Coronary artery (tissue), 2 donors: ENCODE measurements at regions not wholly inside any gene's neighbourhood (a gene's known extent, or its start where the extent isn't known, plus 50 kb on each side); places are given as distances from the start of the nearest gene placed in this dataset.

Experiments used
- DNase-seq: peaks from one replicate; pipeline ENCODE4 v3.0.0-alpha.2; 2017; ENCODE audit warnings: low spot score
- H3K27ac ChIP-seq, 2 donors: fragments of 200-600 bp; sonication (generic); one replicate each; pipeline ENCODE4 v1.5.1; 2016 to 2019
- H3K4me3 ChIP-seq: fragments of 200-600 bp; sonication (generic); 2 replicates; pipeline ENCODE4 v1.5.1; 2016; ENCODE audit warnings: mild to moderate bottlenecking, moderate library complexity
- TF ChIP-seq, protein P1 (sequence below): fragments of 200-600 bp; sonication (generic); IDR thresholded peaks from one replicate; pipeline ENCODE4 v1.5.1; 2019; ENCODE audit warnings: antibody characterized with exemption

- DNase-seq, result no peak
- TF ChIP-seq, protein P1, sequence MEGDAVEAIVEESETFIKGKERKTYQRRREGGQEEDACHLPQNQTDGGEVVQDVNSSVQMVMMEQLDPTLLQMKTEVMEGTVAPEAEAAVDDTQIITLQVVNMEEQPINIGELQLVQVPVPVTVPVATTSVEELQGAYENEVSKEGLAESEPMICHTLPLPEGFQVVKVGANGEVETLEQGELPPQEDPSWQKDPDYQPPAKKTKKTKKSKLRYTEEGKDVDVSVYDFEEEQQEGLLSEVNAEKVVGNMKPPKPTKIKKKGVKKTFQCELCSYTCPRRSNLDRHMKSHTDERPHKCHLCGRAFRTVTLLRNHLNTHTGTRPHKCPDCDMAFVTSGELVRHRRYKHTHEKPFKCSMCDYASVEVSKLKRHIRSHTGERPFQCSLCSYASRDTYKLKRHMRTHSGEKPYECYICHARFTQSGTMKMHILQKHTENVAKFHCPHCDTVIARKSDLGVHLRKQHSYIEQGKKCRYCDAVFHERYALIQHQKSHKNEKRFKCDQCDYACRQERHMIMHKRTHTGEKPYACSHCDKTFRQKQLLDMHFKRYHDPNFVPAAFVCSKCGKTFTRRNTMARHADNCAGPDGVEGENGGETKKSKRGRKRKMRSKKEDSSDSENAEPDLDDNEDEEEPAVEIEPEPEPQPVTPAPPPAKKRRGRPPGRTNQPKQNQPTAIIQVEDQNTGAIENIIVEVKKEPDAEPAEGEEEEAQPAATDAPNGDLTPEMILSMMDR, result no peak
- Histone ChIP-seq H3K27ac (no peak overlapping the region), H3K4me3 (no peak overlapping the region)
Measured at GRCh38 chr22:22397875-22398524, 110.5 kb downstream of the ZNF280B start.

DNA sequence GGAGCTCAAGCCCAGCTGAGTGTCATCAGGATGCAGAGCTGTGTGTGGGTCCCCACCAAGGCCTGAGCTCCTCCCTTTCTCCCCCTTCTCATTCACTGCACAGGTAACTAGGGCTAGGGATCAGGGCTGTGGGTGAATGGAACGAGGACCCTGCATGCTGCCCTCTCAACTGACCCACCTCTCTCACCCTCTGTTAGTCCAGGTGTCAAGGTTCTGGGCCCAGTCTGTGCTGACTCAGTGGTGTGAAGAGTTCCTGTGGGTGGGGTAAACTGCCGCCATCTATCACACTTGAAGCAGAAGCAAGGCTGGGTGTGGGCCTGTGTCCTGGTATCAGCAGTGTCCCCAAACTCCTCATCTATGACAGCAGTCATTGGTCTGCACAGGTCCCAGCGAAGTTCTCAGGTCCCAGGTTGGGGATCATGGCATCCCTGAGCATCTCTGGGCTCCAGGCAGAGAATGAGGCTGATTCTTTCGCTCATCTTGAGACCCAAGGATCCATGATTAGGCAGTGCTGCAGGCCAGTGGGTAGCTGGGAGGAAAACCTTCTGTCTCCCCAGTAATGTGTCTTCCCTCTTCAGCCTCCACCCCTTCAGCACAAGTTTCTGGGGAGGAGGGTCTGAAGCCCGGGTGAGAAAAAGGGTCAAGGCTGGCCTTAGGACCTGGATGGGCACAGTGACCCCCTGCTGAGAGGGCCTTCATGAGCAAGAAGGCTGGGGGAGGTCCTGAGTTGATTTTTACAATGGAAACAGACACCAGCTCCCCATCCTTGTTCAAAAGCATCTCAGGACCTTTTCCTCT lies 109.8 kb downstream of the ZNF280B start:
- TF ChIP-seq, protein P1, result no peak
- no peak overlapping the region for H3K27ac ChIP-seq
- no peak for DNase-seq
- H3K4me3 ChIP-seq, result no peak overlapping the region

DNA sequence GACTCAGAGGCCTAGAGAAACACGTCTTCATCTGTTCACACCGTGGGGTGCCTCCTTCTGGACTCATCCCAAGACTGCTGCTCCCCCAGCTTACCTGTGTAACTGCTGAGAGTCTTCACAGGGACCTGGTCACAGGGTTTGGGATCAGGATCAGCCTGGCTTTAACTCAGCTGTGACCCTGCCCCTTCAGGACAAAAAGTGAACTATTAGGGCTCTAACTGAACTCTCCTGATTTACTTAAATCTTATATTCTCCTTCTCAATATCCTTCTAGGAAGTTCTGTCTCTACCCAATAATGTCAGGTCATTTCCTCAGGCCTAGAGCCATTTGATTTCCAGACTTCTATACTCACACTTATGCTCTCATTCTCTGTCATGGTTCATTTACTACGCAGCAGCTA lies 108.4 kb downstream of the ZNF280B start:
- DNase-seq, result no peak
- TF ChIP-seq, protein P1, result no peak
- H3K4me3 ChIP-seq, result no peak overlapping the region
- H3K27ac ChIP-seq, result no peak overlapping the region

DNA sequence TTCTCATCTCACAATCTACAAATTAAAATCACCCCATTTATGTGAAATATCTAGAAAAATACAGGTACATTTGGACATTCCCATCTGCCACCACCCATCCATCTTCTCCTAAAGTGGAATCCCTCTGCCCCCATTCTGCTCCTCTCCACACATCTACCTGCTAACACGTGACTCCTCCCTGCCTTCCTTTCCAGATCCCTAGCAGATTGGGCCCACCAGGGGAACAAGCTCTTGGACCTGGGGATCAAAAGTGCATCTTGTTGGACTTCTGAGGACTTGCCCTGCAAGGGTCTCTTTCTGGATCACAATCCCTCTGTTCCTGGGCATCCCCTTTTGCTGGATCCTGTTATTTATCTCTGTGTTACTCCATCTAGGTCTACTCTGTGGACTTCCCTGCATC lies 107.6 kb downstream of the ZNF280B start:
- H3K27ac ChIP-seq, result no peak overlapping the region
- H3K4me3 ChIP-seq, result no peak overlapping the region
- no peak for DNase-seq
- TF ChIP-seq, protein P1, result no peak

- no peak for DNase-seq
- Histone ChIP-seq H3K4me3 (no peak overlapping the region), H3K27ac (no peak overlapping the region)
- TF ChIP-seq, protein P1, result no peak
Measured at GRCh38 chr22:22401381-22401780, 107.2 kb downstream of the ZNF280B start.

GRCh38 chr22:22403306-22403705 lies 105.2 kb downstream of the ZNF280B start:
- no peak for DNase-seq
- no peak overlapping the region for H3K27ac ChIP-seq

More at GRCh38 chr22:22403306-22403705, 105.2 kb downstream of the ZNF280B start:
- H3K4me3 ChIP-seq, result no peak overlapping the region
- TF ChIP-seq, protein P1, result no peak
